K562 (cell line): ENCODE measurements at regions not wholly inside any gene's neighbourhood (a gene's known extent, or its start where the extent isn't known, plus 50 kb on each side); places are given as distances from the start of the nearest gene placed in this dataset.

Source experiments
- ATAC-seq: fragments of 200-7000 bp; cut with Tn5 transposase; 3 replicates; pipeline ENCODE4 v1.9.1; 2020; ENCODE audit warnings: moderate library complexity
- BruUV-seq: library from RNA; stranded (reverse); fragments of 400-500 nt; replicated peaks from 2 replicates; lab custom pipeline; 2021; lab: Mats Ljungman, UMichigan
- CTCF ChIA-PET: fragments of 300-600 bp; formaldehyde crosslinking; extraction: SDS; loops from one replicate; lab custom pipeline; 2021; ENCODE audit warnings: low intra/inter-chr PET ratio; lab: Yijun Ruan, JAX
- POLR2A ChIA-PET: fragments of 300-600, 350-650 bp; sonication (Branson Sonifier 250); formaldehyde crosslinking; extraction: SDS; loops from one replicate; lab custom pipeline; 2021; ENCODE audit warnings: antibody characterized with exemption, inconsistent platforms; lab: Yijun Ruan, JAX
- DNase-seq, 4 experiments: peaks; one replicate each; pipeline versions ENCODE4 v3.0.0 to v3.0.0-alpha.2; 2011 to 2018; ENCODE audit warnings: low spot score in 3 of 4, mixed read lengths in 3 of 4; ENCODE audit errors: extremely low read depth in 1 of 4
- FAIRE-seq: peaks from 2 replicates; lab custom pipeline; 2011; peaks lifted over from hg19 to GRCh38; lab: Jason Lieb, UNC
- H2AFZ ChIP-seq: 2 replicates; pipeline ENCODE4 v1.6.0; 2011; ENCODE audit warnings: low read depth, low read length, control low read depth, inconsistent platforms
- H3K27ac ChIP-seq: fragments of 200-600 bp; 3 replicates; pipeline ENCODE4 v1.8.0; 2011; ENCODE audit warnings: low read depth, mild to moderate bottlenecking, control low read depth, inconsistent platforms, low read length, moderate library complexity, mixed read lengths; ENCODE audit errors: extremely low read depth
- H3K27me3 ChIP-seq, 2 experiments: fragments of 300-600 bp in 1 of 2; 2 replicates in 1 of 2; 3 replicates in 1 of 2; pipeline versions ENCODE4 v1.6.0 to v1.8.0; 2011; ENCODE audit warnings: inconsistent platforms in 2 of 2, low read length in 2 of 2, mild to moderate bottlenecking in 1 of 2, mixed read lengths in 1 of 2, moderate library complexity in 1 of 2; ENCODE audit not compliant: control insufficient read depth in 2 of 2, insufficient read depth in 2 of 2
- H3K36me3 ChIP-seq: fragments of 300-600 bp; 3 replicates; pipeline ENCODE4 v1.8.0; 2011; ENCODE audit warnings: mild to moderate bottlenecking, low read length, inconsistent platforms; ENCODE audit not compliant: control insufficient read depth, insufficient read depth
- H3K4me1 ChIP-seq, 2 experiments: fragments of 200-600 bp in 1 of 2; replicated peaks in 1 of 2; 2 replicates in 1 of 2; 3 replicates in 1 of 2; pipeline versions ENCODE4 v1.5.1 to v1.8.0; 2011; ENCODE audit warnings: inconsistent platforms in 2 of 2, low read length in 2 of 2, mild to moderate bottlenecking in 1 of 2, mixed read lengths in 1 of 2, moderate library complexity in 1 of 2; ENCODE audit not compliant: control insufficient read depth in 2 of 2, insufficient read depth in 2 of 2
- H3K4me2 ChIP-seq: 2 replicates; pipeline ENCODE4 v1.6.1; 2011; ENCODE audit warnings: low read length, control low read depth, inconsistent platforms, mixed read lengths; ENCODE audit not compliant: insufficient read depth
- H3K4me3 ChIP-seq: fragments of 200-600 bp; sonication (generic), shearing (Covaris generic); 2 replicates; pipeline ENCODE4 v1.5.1; 2016; ENCODE audit warnings: control low read depth, inconsistent platforms
- H3K79me2 ChIP-seq: fragments of 200-600 bp; 3 replicates; pipeline ENCODE4 v1.8.0; 2011; ENCODE audit warnings: low read length, inconsistent platforms; ENCODE audit not compliant: control insufficient read depth, insufficient read depth
- H3K9ac ChIP-seq, 2 experiments: 2 replicates each; pipeline versions ENCODE4 v1.6.0 to v1.6.1; 2011; ENCODE audit warnings: low read depth in 2 of 2, low read length in 2 of 2, control low read depth in 1 of 2, inconsistent platforms in 1 of 2, mild to moderate bottlenecking in 1 of 2, mixed read lengths in 1 of 2; ENCODE audit not compliant: insufficient read depth in 1 of 2
- H3K9me1 ChIP-seq: one replicate; pipeline ENCODE4 v1.6.0; 2011; ENCODE audit warnings: inconsistent platforms, mild to moderate bottlenecking, low read length, moderate library complexity; ENCODE audit not compliant: control insufficient read depth, insufficient read depth
- H3K9me3 ChIP-seq: replicated peaks from 2 replicates; pipeline ENCODE4 v1.5.1; 2011; ENCODE audit warnings: low read depth, low read length, inconsistent platforms; ENCODE audit not compliant: control insufficient read depth, insufficient read depth
- H4K20me1 ChIP-seq: replicated peaks from 2 replicates; pipeline ENCODE4 v1.6.1; 2011; ENCODE audit warnings: low read length, inconsistent platforms, mixed read lengths; ENCODE audit not compliant: control insufficient read depth, insufficient read depth
- ARID2 ChIP-seq: fragments of 450-650 bp; IDR thresholded peaks from 2 replicates; pipeline ENCODE4 v1.6.1; 2017; ENCODE audit warnings: antibody characterized with exemption, mild to moderate bottlenecking
- CTBP1 ChIP-seq: fragments of 450-650 bp; IDR thresholded peaks from 2 replicates; pipeline ENCODE4 v1.6.1; 2016; ENCODE audit warnings: borderline replicate concordance
- GABPA ChIP-seq: fragments of 200-800 bp; sonication (Bioruptor generic); conservative IDR thresholded peaks from 2 replicates; pipeline ENCODE4 v1.6.1; 2016; ENCODE audit warnings: low read depth, missing genetic modification characterization, missing compliant biosample characterization
- HDAC1 ChIP-seq, 2 experiments: fragments of 450-650 bp; IDR thresholded peaks; 2 replicates each; pipeline ENCODE4 v1.6.1; 2016 to 2017; ENCODE audit warnings: inconsistent platforms in 1 of 2, mild to moderate bottlenecking in 1 of 2, moderate library complexity in 1 of 2
- MEIS2 ChIP-seq: fragments of 450-650 bp; IDR thresholded peaks from 2 replicates; pipeline ENCODE4 v1.6.1; 2014; ENCODE audit warnings: mild to moderate bottlenecking; ENCODE audit not compliant: partially characterized antibody
- PPARD ChIP-seq: fragments of 250-450 bp; sonication (Bioruptor Pico); IDR thresholded peaks from 2 replicates; pipeline ENCODE4 v1.8.0; 2022; ENCODE audit warnings: inconsistent platforms, mild to moderate bottlenecking, moderate library complexity
- REST ChIP-seq, 2 experiments: fragments of 450-650 bp; formaldehyde crosslinking in 1 of 2; IDR thresholded peaks; 2 replicates each; pipeline versions ENCODE4 v1.4.0 to v1.6.1; 2014 to 2020; ENCODE audit warnings: mild to moderate bottlenecking in 2 of 2, borderline replicate concordance in 1 of 2, low read depth in 1 of 2
- SAP30 ChIP-seq: fragments of 200-600 bp; sonication (generic); IDR thresholded peaks from 2 replicates; pipeline ENCODE4 v1.6.1; 2012; ENCODE audit warnings: borderline replicate concordance, low read depth, mild to moderate bottlenecking, moderate library complexity, low read length, control low read depth, inconsistent platforms; ENCODE audit not compliant: insufficient read depth, poor library complexity, severe bottlenecking
- SOX6 ChIP-seq: fragments of 450-650 bp; IDR thresholded peaks from 2 replicates; pipeline ENCODE4 v1.6.1; 2014; ENCODE audit warnings: mild to moderate bottlenecking
- ZC3H8 ChIP-seq: fragments of 450-650 bp; IDR thresholded peaks from 2 replicates; pipeline ENCODE4 v1.6.1; 2017
- WGBS: fragments of 100-300 bp; shearing (Covaris generic); methylation state at CpG from one replicate; pipeline ENCODE4 v1.1.6; 2016; ENCODE audit warnings: low coverage, mixed read lengths; ENCODE audit not compliant: insufficient coverage; ENCODE audit errors: missing lambda C conversion rate; 5-methylcytosine and 5-hydroxymethylcytosine counted together
- in situ Hi-C: fragments of 300-500 bp; cut with MboI; formaldehyde crosslinking; loops from 4 replicates; pipeline ENCODE4 v1.15.0; 2018; ENCODE audit warnings: inconsistent platforms, mixed read lengths
- intact Hi-C: fragments of 100-400 bp; cut with micrococcal nuclease; formaldehyde crosslinking; loops from 2 replicates; pipeline ENCODE4 v1.14.2; 2022
- TF ChIP-seq, protein P1 (sequence below): sonication (generic); formaldehyde crosslinking; IDR thresholded peaks from 2 replicates; pipeline ENCODE4 v1.8.0; 2022; ENCODE audit warnings: missing genetic modification reagents, mild to moderate bottlenecking, moderate library complexity, borderline replicate concordance
- TF ChIP-seq, protein P2 (sequence below): IDR thresholded peaks from 2 replicates; pipeline ENCODE4 v1.6.1; 2011; ENCODE audit not compliant: insufficient read length; ENCODE audit errors: extremely low read depth
- TF ChIP-seq, protein P3 (sequence below): sonication (generic); formaldehyde crosslinking; IDR thresholded peaks from 2 replicates; pipeline ENCODE4 v1.8.0; 2022; ENCODE audit warnings: mild to moderate bottlenecking, missing genetic modification reagents

- 6% methylated on average over 2 of the region's 2 CpGs for WGBS
- Histone ChIP-seq H3K9me1 (no peaks in the 10 kb centered on the region), H3K4me3 (no peak overlapping the region), H3K4me1 (no peaks in the 10 kb centered on the region; a peak in 1 of 5 replicates), H2AFZ (no peak overlapping the region), H3K27ac (no peak overlapping the region), H3K79me2 (no peaks in the 10 kb centered on the region), H3K27me3 (peaks cover 0 to 4% of the 10 kb centered on the region in 2 experiments; a peak in 1 of 5 replicates), H4K20me1 (no peaks in the 10 kb centered on the region), H3K36me3 (no peaks in the 10 kb centered on the region), H3K9me3 (peaks cover 4% of the 10 kb centered on the region; the same call in 1 of the 2 replicates), H3K9ac (no peak overlapping the region), H3K4me2 (no peak overlapping the region)
- FAIRE-seq (no peak), ATAC-seq (no peak), DNase-seq (no peak)
- intact Hi-C loops = no loop called here
- POLR2A ChIA-PET = interaction anchor here (1.3 kb wide), 1 partner anchor 15 kb away, joined by 3 read pairs; no protein-coding TSS in a partner anchor
- in situ Hi-C loops = no loop called here
- BruUV-seq = no TSS peak
- CTCF ChIA-PET = no interaction called here
- no peak for TF ChIP-seq HDAC1 (IDR thresholded peaks at IDR 0.05)
- peak; percentile 48 for TF ChIP-seq SOX6
- no peak for TF ChIP-seq PPARD
- peak; percentile 5 for TF ChIP-seq MEIS2
- no peak for TF ChIP-seq REST (IDR thresholded peaks at IDR 0.05; ENCODE audit: borderline replicate concordance)
- no peak for TF ChIP-seq REST (CRISPR knock-in tag; IDR thresholded peaks at IDR 0.05; ENCODE audit: low read depth)
- TF ChIP-seq, protein P1, sequence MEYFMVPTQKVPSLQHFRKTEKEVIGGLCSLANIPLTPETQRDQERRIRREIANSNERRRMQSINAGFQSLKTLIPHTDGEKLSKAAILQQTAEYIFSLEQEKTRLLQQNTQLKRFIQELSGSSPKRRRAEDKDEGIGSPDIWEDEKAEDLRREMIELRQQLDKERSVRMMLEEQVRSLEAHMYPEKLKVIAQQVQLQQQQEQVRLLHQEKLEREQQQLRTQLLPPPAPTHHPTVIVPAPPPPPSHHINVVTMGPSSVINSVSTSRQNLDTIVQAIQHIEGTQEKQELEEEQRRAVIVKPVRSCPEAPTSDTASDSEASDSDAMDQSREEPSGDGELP = no peak
- no peak for TF ChIP-seq CTBP1
- no peak for TF ChIP-seq ZC3H8
- TF ChIP-seq, protein P2, sequence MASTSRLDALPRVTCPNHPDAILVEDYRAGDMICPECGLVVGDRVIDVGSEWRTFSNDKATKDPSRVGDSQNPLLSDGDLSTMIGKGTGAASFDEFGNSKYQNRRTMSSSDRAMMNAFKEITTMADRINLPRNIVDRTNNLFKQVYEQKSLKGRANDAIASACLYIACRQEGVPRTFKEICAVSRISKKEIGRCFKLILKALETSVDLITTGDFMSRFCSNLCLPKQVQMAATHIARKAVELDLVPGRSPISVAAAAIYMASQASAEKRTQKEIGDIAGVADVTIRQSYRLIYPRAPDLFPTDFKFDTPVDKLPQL = no peak
- TF ChIP-seq SAP30 = no peak
- peak; percentile 49; the same call in 1 of the 2 replicates for TF ChIP-seq GABPA
- no peak for TF ChIP-seq ARID2
- TF ChIP-seq, protein P3, sequence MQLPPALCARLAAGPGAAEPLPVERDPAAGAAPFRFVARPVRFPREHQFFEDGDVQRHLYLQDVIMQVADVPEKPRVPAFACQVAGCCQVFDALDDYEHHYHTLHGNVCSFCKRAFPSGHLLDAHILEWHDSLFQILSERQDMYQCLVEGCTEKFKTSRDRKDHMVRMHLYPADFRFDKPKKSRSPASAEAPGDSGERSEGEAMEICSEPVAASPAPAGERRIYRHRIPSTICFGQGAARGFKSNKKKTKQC (CRISPR knock-in tag) = no peak
Measured at GRCh38 chr1:157249326-157249725, 111.1 kb upstream of the ETV3 start.
